Neural crest cell (in vitro differentiated cells): ENCODE measurements at regions not wholly inside any gene's neighbourhood (a gene's known extent, or its start where the extent isn't known, plus 50 kb on each side); places are given as distances from the start of the nearest gene placed in this dataset.

Source experiments
- DNase-seq: peaks from one replicate; pipeline ENCODE4 v3.0.0; 2021; ENCODE audit warnings: low read depth, mixed read lengths, low spot score
- H3K27ac Mint-ChIP-seq: one replicate; pipeline ENCODE4 v1.8.0; 2021; ENCODE audit warnings: mild to moderate bottlenecking, mixed read lengths; ENCODE audit not compliant: unreplicated experiment
- H3K27me3 Mint-ChIP-seq: 2 replicates; pipeline ENCODE4 v1.8.0; 2021; ENCODE audit warnings: low read depth, mild to moderate bottlenecking, mixed read lengths
- H3K36me3 Mint-ChIP-seq: 2 replicates; pipeline ENCODE4 v1.8.0; 2021; ENCODE audit warnings: low read depth, mild to moderate bottlenecking, mixed read lengths
- H3K4me1 Mint-ChIP-seq: 2 replicates; pipeline ENCODE4 v1.8.0; 2021; ENCODE audit warnings: mixed read lengths
- H3K4me3 Mint-ChIP-seq: one replicate; pipeline ENCODE4 v1.8.0; 2021; ENCODE audit warnings: mild to moderate bottlenecking, mixed read lengths
- H3K9me3 Mint-ChIP-seq: 2 replicates; pipeline ENCODE4 v1.8.0; 2021; ENCODE audit warnings: mixed read lengths
- CTCF ChIP-seq: fragments of 200-600 bp; sonication (generic); conservative IDR thresholded peaks from 2 replicates; pipeline ENCODE4 v1.5.0; 2021; ENCODE audit warnings: antibody characterized with exemption, mild to moderate bottlenecking

DNA sequence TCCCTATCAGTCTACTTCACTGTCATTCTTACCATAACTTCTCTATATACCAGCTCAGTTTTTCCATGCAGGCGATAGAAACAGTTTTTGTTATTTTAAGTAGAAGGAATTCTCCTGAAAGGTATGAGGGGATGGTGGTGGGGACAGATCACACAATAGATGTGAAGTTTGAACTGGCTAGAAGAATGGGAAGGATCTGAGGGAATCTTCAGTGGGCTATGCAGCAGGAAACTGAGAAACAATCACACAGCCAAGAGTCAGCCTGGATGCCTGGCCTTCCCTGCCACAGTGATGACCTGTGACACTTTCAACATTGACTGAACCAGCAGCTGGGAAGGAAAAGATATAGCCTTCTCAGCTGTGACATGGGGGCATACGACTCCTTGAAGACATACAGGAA lies 329.1 kb upstream of the GULP1 start:
- H3K9me3 Mint-ChIP-seq = no peaks in the 10 kb centered on the region
- peaks cover 5% of the 10 kb centered on the region for H3K4me1 Mint-ChIP-seq
- no peak for DNase-seq
- H3K36me3 Mint-ChIP-seq = no peaks in the 10 kb centered on the region
- no peak overlapping the region for H3K27ac Mint-ChIP-seq
- no peaks in the 10 kb centered on the region for H3K27me3 Mint-ChIP-seq
- TF ChIP-seq CTCF = no peak
- no peak overlapping the region for H3K4me3 Mint-ChIP-seq

GRCh38 chr2:187964746-187965145 lies 326.9 kb upstream of the GULP1 start:
- Mint-ChIP-seq H3K9me3 (no peaks in the 10 kb centered on the region), H3K27me3 (no peaks in the 10 kb centered on the region)

GRCh38 chr2:187966924-187967323 lies 324.8 kb upstream of the GULP1 start:
- H3K36me3 Mint-ChIP-seq = no peaks in the 10 kb centered on the region
- H3K4me3 Mint-ChIP-seq = no peak overlapping the region

More at GRCh38 chr2:187964746-187965145, 326.9 kb upstream of the GULP1 start:
- Mint-ChIP-seq H3K27ac (no peak overlapping the region), H3K4me3 (no peak overlapping the region), H3K36me3 (no peaks in the 10 kb centered on the region), H3K4me1 (peaks cover 5% of the 10 kb centered on the region)
- TF ChIP-seq CTCF = no peak
- no peak for DNase-seq

GRCh38 chr2:187971893-187972292 lies 319.8 kb upstream of the GULP1 start:
- no peaks in the 10 kb centered on the region for H3K4me1 Mint-ChIP-seq
- no peak for DNase-seq
- H3K36me3 Mint-ChIP-seq = no peaks in the 10 kb centered on the region
- TF ChIP-seq CTCF = no peak
- no peak overlapping the region for H3K4me3 Mint-ChIP-seq
- no peaks in the 10 kb centered on the region for H3K27me3 Mint-ChIP-seq
- H3K9me3 Mint-ChIP-seq = peaks cover 4% of the 10 kb centered on the region
- no peak overlapping the region for H3K27ac Mint-ChIP-seq

More at GRCh38 chr2:187966924-187967323, 324.8 kb upstream of the GULP1 start:
- DNase-seq = no peak
- Mint-ChIP-seq H3K9me3 (peaks cover 2% of the 10 kb centered on the region), H3K27me3 (no peaks in the 10 kb centered on the region), H3K27ac (no peak overlapping the region), H3K4me1 (peaks cover 5% of the 10 kb centered on the region)
- no peak for TF ChIP-seq CTCF

DNA sequence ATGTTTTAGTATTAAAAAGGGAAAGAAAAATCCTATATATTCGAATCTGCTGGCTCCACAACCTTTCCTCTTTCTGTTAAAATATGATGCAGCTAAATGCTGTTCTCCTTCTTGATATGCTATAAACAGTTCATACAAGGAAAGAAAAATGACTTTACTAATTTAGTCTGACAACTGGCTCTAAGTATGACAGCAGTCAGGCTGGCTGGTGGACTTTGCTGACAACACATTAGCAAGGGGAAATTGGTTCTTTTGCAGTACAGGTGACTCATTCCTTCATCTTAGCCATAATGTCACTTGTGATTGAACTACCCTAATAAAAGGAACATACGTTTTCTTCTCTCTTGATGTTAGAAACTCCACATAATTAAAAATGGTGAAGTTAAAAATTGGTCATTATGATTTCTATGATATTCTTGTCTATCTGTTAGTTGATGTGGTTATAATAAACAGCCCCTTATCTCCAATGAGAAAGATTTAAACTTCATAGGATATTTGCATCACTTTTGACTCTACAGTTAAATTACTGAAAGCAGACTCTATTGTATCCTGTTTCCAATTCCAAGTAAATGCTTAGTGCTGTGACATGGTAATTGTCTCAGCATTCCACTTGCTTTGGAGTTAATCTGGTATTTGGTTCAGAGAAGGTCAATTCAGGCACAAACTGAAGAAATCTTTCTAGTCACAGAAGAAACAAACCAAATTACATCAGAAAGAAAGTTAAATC lies 315.3 kb upstream of the GULP1 start:
- H3K4me3 Mint-ChIP-seq = no peak overlapping the region
- H3K27ac Mint-ChIP-seq = no peak overlapping the region
- no peaks in the 10 kb centered on the region for H3K27me3 Mint-ChIP-seq

More for the DNA sequence above, 315.3 kb upstream of the GULP1 start:
- no peaks in the 10 kb centered on the region for H3K36me3 Mint-ChIP-seq
- peaks cover 2% of the 10 kb centered on the region for H3K9me3 Mint-ChIP-seq
- DNase-seq = no peak
- TF ChIP-seq CTCF = no peak
- H3K4me1 Mint-ChIP-seq = no peaks in the 10 kb centered on the region
